ENCODE measurements at regions not wholly inside any gene's neighbourhood (a gene's known extent, or its start where the extent isn't known, plus 50 kb on each side); places are given as distances from the start of the nearest gene placed in this dataset.

DNA sequence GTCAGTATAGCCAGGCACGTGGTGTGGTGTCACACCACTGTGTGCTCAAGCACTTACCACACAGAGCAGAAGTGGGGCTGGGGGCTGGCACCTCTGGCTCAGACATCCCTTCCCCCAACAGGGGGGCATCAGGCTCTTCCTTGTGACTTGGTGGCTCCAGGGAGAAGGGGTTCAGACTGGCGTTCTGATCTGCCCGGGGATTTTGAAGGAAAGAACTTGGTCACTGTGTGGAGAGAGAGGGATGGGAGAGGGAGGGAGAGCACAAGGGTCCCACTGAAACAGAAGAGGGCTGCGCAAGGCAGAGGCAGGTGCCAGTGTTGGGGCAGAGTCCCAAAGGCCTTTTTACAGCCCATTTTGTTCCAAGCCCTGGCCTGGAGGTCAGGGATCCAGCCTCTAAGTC is 109.7 kb upstream of the ALDH1B1 start:
- H3K4me3 ChIP-seq (ENCODE audit: low read length), result no peak overlapping the region
- TF ChIP-seq CTCF (IDR thresholded peaks at IDR 0.05; ENCODE audit: insufficient read depth, low read depth, low read length, missing control alignments), result no peak
- DNase-seq (ENCODE audit: low read depth), result no peak

DNA sequence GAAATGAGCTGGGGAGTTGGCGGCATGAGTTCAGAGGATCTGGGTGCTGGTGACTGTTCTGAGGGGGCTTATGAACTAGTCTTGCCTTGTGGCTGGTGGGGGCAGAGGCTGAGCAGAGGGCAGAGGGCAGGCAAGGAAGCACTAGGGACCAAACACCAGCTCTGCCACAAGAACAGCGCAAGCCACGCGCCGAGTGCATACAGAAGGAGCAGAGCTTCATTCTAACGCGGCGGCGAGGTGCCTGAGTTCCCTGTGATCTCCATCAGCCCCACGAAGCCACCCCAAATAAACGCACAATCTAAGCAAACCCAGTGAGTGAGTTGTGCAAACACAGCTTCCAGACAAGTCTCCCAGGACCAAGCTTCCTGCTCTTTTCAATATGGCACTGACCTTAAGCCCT is 110.6 kb upstream of the ALDH1B1 start:
- no peak overlapping the region for H3K4me3 ChIP-seq (ENCODE audit: low read length)
- no peak for DNase-seq (ENCODE audit: low read depth)
- no peak for TF ChIP-seq CTCF (IDR thresholded peaks at IDR 0.05; ENCODE audit: insufficient read depth, low read depth, low read length, missing control alignments)

GRCh38 chr9:38281196-38281595 is 111.3 kb upstream of the ALDH1B1 start:
- no peak for DNase-seq (ENCODE audit: low read depth)
- no peak overlapping the region for H3K4me3 ChIP-seq (ENCODE audit: low read length)
- TF ChIP-seq CTCF (IDR thresholded peaks at IDR 0.05; ENCODE audit: insufficient read depth, low read depth, low read length, missing control alignments), result no peak

DNA sequence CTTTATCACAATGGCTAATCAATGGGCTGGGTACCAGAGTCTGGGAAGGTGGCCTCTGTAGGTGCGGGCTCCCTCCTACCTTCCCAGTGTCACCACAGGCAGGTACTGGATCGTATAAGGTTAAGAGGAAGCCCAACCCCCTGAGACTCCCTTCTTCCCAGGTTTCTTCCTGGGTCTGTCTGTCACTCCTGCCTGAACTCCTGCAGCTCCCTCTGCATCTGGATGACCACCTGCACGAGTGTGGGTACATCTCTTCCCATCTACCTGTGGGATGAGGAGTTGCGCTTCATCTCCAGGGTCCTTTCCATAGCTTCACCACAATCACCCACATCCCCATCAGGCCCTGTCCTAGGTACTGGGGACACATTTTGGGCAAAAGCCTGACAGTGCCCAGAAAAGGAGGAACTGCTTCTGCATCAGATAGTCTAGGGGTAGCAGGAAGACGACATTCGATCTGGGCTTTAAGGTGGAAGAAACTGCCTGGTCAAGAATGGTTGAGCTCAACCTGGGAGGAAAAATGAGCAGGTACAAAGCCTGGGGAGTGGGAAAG is 112.2 kb upstream of the ALDH1B1 start:
- H3K4me3 ChIP-seq (ENCODE audit: low read length), result no peak overlapping the region
- DNase-seq (ENCODE audit: low read depth), result no peak
- TF ChIP-seq CTCF (IDR thresholded peaks at IDR 0.05; ENCODE audit: insufficient read depth, low read depth, low read length, missing control alignments), result no peak

DNA sequence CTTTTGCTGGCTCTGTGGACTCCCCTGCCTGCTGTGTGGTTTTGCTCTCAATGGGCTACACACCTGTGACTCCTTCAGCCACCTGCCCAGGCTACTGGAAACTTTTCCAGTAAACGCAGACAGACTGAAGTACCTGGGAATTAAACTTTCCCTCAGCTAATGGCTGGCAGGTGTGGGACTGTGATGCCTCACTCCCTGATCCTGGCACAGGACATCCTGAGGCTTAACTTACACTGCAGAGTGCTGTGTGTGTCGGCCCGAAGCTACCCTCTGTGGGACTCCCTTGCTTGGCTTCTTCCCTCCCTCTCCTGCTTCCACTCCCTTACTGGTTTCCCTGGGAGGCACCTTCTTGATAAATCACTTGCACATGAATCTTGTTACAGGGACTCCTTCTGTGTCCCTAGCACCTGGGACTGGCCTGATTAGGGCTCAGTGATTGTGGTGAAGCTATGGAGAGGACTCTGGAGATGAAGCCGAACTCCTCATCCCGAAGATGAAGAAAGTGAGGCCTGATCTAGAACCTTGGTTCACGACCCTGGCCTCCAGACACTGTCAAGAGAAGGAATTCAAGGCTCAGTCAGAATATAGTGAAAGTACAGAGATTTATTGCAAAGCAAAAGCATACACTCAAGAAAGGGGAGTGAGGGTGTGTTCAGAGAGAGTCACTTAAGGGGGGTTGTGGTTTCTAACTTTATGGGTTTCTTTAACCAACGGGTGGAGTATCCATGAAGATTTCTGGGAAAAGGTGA is 113.4 kb upstream of the ALDH1B1 start:
- TF ChIP-seq CTCF (IDR thresholded peaks at IDR 0.05; ENCODE audit: insufficient read depth, low read depth, low read length, missing control alignments), result no peak
- no peak for DNase-seq (ENCODE audit: low read depth)
- H3K4me3 ChIP-seq (ENCODE audit: low read length), result no peak overlapping the region

GRCh38 chr9:38278457-38278856 is 114.0 kb upstream of the ALDH1B1 start:
- no peak overlapping the region for H3K4me3 ChIP-seq (ENCODE audit: low read length)
- DNase-seq (ENCODE audit: low read depth), result no peak
- TF ChIP-seq CTCF (IDR thresholded peaks at IDR 0.05; ENCODE audit: insufficient read depth, low read depth, low read length, missing control alignments), result no peak
